ENCODE measurements at regions not wholly inside any gene's neighbourhood (a gene's known extent, or its start where the extent isn't known, plus 50 kb on each side); places are given as distances from the start of the nearest gene placed in this dataset.
"Not testable (repeated sequence)": the region's sequence is repeated elsewhere in the genome, so short reads cannot be mapped to it uniquely, and the experiment has no call there.

DNA sequence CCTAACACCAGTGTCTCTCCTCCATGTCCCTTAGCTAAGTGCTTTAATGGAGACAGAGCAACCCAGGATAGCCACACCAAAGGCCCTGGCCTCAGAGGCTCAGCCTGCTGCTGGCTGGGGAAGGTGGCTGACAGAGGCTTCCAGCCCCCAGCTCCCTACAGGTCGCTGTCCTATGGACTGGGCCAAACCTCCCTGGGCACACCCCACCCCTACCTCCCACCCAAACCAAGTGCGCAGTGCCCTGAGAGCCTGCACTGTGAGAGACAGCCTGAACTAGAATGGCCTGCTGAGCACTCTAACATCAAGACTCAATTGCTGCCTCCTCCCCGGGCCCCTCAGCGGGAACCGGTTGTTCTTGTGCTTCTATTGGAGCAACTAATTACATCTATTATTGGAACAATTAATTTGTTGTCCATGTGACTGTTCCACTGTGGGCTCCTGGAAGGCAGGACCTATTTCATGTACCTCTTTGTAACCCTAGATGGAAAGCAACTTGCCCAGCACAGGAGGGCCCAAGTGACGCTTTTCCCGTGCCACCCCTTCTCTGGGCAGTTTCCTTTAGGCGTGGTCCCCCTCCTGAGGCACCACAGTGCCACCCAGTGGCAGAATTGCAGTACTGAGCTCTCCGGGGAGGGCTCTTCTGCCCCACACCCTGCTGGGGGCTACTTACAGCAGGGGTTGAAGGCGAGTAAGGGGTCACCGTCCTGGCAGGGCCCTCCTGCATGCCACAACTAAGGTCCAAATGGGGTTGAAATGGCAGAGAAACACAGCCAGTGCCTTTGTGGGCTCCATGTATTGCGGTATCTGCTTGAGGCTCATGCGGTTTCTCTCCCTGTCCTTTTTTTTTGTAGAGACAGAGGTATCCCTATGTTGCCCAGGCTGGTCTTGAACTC lies 63.7 kb upstream of the WAPL start:
- no peaks in the 10 kb centered on the region for H3K36me3 Mint-ChIP-seq (ENCODE audit: low read depth)
- H3K9me3 Mint-ChIP-seq: no peaks in the 10 kb centered on the region
- Histone ChIP-seq H3K27me3 (ENCODE audit: control insufficient read depth in 1 of 2, insufficient read depth in 2 of 2, low read length in 2 of 2) (no peaks in the 10 kb centered on the region), H3K9me3 (ENCODE audit: control insufficient read depth in 1 of 2, insufficient read depth in 1 of 2, low read length in 2 of 2) (no peaks in the 10 kb centered on the region), H3K36me3 (ENCODE audit: insufficient read depth, low read length) (no peaks in the 10 kb centered on the region), H3K4me3 (ENCODE audit: low read length) (no peak overlapping the region), H3K4me1 (ENCODE audit: insufficient read depth, low read length) (peaks cover 8% of the 10 kb centered on the region), H3K27ac (ENCODE audit: low read depth in 1 of 2, low read length in 2 of 2) (no peak overlapping the region)
- no peak overlapping the region for H3K27ac Mint-ChIP-seq
- ChIA-PET POLR2A (interaction anchor here (2.0 kb wide), 1 partner anchor 186 kb away, joined by 33 read pairs; no protein-coding TSS in a partner anchor), CTCF (interaction anchor here (0.6 to 2.6 kb wide), 12 partner anchors 8 to 218 kb away, joined by 3 to 58 read pairs (median 3); partner anchors contain the start of gene WAPL)
- no peaks in the 10 kb centered on the region for H3K27me3 Mint-ChIP-seq
- H3K4me1 Mint-ChIP-seq (ENCODE audit: low read depth): peaks cover 5% of the 10 kb centered on the region
- intact Hi-C loops (cut with DNase I, micrococcal nuclease): loop anchor here (1.0 to 5.0 kb wide), 3 partner anchors 63 to 186 kb away; partner anchors contain the start of gene WAPL (in 2 of the 2)
- TF ChIP-seq, protein P1, sequence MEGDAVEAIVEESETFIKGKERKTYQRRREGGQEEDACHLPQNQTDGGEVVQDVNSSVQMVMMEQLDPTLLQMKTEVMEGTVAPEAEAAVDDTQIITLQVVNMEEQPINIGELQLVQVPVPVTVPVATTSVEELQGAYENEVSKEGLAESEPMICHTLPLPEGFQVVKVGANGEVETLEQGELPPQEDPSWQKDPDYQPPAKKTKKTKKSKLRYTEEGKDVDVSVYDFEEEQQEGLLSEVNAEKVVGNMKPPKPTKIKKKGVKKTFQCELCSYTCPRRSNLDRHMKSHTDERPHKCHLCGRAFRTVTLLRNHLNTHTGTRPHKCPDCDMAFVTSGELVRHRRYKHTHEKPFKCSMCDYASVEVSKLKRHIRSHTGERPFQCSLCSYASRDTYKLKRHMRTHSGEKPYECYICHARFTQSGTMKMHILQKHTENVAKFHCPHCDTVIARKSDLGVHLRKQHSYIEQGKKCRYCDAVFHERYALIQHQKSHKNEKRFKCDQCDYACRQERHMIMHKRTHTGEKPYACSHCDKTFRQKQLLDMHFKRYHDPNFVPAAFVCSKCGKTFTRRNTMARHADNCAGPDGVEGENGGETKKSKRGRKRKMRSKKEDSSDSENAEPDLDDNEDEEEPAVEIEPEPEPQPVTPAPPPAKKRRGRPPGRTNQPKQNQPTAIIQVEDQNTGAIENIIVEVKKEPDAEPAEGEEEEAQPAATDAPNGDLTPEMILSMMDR (IDR thresholded peaks at IDR 0.05): peak; percentile 96
- ATAC-seq (ENCODE audit: poor library complexity) (peak; percentile 97), DNase-seq (peak; percentile 56 to 86 (median 67))
- H3K4me3 Mint-ChIP-seq: no peak overlapping the region

GRCh38 chr10:86586516-86586915 lies 64.9 kb upstream of the WAPL start:
- H3K27me3 Mint-ChIP-seq: no peaks in the 10 kb centered on the region
- H3K4me3 ChIP-seq (ENCODE audit: low read length): no peak overlapping the region
- no peaks in the 10 kb centered on the region for H3K36me3 ChIP-seq (ENCODE audit: insufficient read depth, low read length)
- peaks cover 5% of the 10 kb centered on the region for H3K4me1 Mint-ChIP-seq (ENCODE audit: low read depth)
- ATAC-seq (ENCODE audit: poor library complexity): no peak
- no peaks in the 10 kb centered on the region for H3K9me3 Mint-ChIP-seq
- no peak for DNase-seq
- no peak overlapping the region for H3K27ac Mint-ChIP-seq
- TF ChIP-seq, protein P1 (IDR thresholded peaks at IDR 0.05): no peak
- H3K27me3 ChIP-seq (ENCODE audit: control insufficient read depth in 1 of 2, insufficient read depth in 2 of 2, low read length in 2 of 2): no peaks in the 10 kb centered on the region
- CTCF ChIA-PET: no interaction called here
- peaks cover 8% of the 10 kb centered on the region for H3K4me1 ChIP-seq (ENCODE audit: insufficient read depth, low read length)
- POLR2A ChIA-PET: no interaction called here
- no peak overlapping the region for H3K27ac ChIP-seq (ENCODE audit: low read depth in 1 of 2, low read length in 2 of 2)
- H3K36me3 Mint-ChIP-seq (ENCODE audit: low read depth): no peaks in the 10 kb centered on the region
- intact Hi-C loops (cut with DNase I, micrococcal nuclease): loop anchor here (5.0 kb wide), 1 partner anchor 64 kb away; the partner anchor contains the start of gene WAPL (in 2 of the 2)
- no peak overlapping the region for H3K4me3 Mint-ChIP-seq
- no peaks in the 10 kb centered on the region for H3K9me3 ChIP-seq (ENCODE audit: control insufficient read depth in 1 of 2, insufficient read depth in 1 of 2, low read length in 2 of 2)

DNA sequence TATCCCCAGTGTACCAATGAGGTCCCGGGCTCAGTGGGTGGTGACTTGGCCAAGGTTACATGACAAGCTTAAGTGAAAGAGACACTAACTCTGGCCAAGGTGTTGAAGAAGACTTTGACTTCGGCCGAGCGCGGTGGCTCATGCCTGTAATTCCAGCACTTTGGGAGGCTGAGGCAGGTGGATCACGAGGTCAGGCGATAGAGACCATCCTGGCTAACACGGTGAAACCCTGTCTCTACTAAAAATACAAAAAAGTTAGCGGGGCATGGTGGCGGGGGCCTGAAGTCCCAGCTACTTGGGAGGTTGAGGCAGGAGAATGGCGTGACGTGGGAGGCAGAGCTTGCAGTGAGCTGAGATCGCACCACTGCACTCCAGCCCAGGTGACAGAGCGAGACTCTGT lies 65.6 kb upstream of the OPN4 start:
- H3K27me3 Mint-ChIP-seq; H3K4me1 Mint-ChIP-seq (ENCODE audit: low read depth); H3K4me1 ChIP-seq (ENCODE audit: insufficient read depth, low read length); H3K27me3 ChIP-seq (ENCODE audit: control insufficient read depth in 1 of 2, insufficient read depth in 2 of 2, low read length in 2 of 2); H3K4me3 Mint-ChIP-seq; H3K27ac Mint-ChIP-seq; H3K9me3 Mint-ChIP-seq; H3K36me3 Mint-ChIP-seq (ENCODE audit: low read depth); ATAC-seq (ENCODE audit: poor library complexity); H3K36me3 ChIP-seq (ENCODE audit: insufficient read depth, low read length); DNase-seq; CTCF ChIA-PET; H3K27ac ChIP-seq (ENCODE audit: low read depth in 1 of 2, low read length in 2 of 2); POLR2A ChIA-PET; H3K9me3 ChIP-seq (ENCODE audit: control insufficient read depth in 1 of 2, insufficient read depth in 1 of 2, low read length in 2 of 2); H3K4me3 ChIP-seq (ENCODE audit: low read length): not testable (repeated sequence)
- intact Hi-C loops (cut with DNase I, micrococcal nuclease): loop anchor here (5.0 kb wide), 1 partner anchor 66 kb away; the partner anchor contains the start of gene WAPL (in 2 of the 2)
